ENCODE measurements at regions not wholly inside any gene's neighbourhood (a gene's known extent, or its start where the extent isn't known, plus 50 kb on each side); places are given as distances from the start of the nearest gene placed in this dataset.

DNA sequence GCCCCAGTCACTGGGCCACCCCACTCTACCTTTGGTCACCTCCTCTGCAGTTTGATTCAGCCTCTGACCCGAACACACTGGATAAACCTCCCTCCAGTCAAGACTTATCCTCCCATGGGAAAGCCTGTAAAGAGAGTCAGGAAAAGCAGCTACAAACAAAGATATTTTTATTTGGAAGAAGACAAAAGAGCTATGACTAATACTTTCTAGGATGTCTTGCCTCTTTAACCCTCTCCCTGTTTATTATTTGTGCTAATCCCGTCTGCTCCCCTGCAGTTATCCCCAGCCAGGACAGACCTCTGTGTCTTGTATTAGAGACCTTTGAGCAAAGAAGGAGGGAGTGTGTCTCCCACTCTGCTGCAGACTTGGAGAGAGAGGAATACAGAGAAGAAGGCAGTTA lies 178.3 kb downstream of the EFNB2 start:
- TF ChIP-seq, protein P1, sequence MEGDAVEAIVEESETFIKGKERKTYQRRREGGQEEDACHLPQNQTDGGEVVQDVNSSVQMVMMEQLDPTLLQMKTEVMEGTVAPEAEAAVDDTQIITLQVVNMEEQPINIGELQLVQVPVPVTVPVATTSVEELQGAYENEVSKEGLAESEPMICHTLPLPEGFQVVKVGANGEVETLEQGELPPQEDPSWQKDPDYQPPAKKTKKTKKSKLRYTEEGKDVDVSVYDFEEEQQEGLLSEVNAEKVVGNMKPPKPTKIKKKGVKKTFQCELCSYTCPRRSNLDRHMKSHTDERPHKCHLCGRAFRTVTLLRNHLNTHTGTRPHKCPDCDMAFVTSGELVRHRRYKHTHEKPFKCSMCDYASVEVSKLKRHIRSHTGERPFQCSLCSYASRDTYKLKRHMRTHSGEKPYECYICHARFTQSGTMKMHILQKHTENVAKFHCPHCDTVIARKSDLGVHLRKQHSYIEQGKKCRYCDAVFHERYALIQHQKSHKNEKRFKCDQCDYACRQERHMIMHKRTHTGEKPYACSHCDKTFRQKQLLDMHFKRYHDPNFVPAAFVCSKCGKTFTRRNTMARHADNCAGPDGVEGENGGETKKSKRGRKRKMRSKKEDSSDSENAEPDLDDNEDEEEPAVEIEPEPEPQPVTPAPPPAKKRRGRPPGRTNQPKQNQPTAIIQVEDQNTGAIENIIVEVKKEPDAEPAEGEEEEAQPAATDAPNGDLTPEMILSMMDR (conservative IDR thresholded peaks at IDR 0.05; ENCODE audit: low read depth, low read length), result no peak
- TF ChIP-seq EZH2 (IDR thresholded peaks at IDR 0.05; ENCODE audit: low read length, unreplicated experiment), result no peak
